Trophoblast cell (in vitro differentiated cells and primary cell): ENCODE measurements at regions not wholly inside any gene's neighbourhood (a gene's known extent, or its start where the extent isn't known, plus 50 kb on each side); places are given as distances from the start of the nearest gene placed in this dataset.
"Not testable (repeated sequence)": the region's sequence is repeated elsewhere in the genome, so short reads cannot be mapped to it uniquely, and the experiment has no call there.

Experiments
- DNase-seq, 2 donors: peaks; one replicate each; pipeline ENCODE4 v3.0.0-alpha.2; 2016
- H2AFZ ChIP-seq: 2 replicates; pipeline ENCODE4 v1.6.1; 2013; ENCODE audit warnings: low read length, moderate library complexity, mild to moderate bottlenecking; ENCODE audit not compliant: insufficient read depth, poor library complexity
- H2AK5ac ChIP-seq: 2 replicates; pipeline ENCODE4 v1.6.1; 2013; ENCODE audit warnings: mild to moderate bottlenecking, low read length
- H2BK120ac ChIP-seq: 2 replicates; pipeline ENCODE4 v1.6.1; 2013; ENCODE audit warnings: low read length, mild to moderate bottlenecking, moderate library complexity; ENCODE audit not compliant: insufficient read depth, poor library complexity
- H2BK12ac ChIP-seq: 2 replicates; pipeline ENCODE4 v1.6.1; 2013; ENCODE audit warnings: mild to moderate bottlenecking, low read length, moderate library complexity
- H2BK5ac ChIP-seq: 2 replicates; pipeline ENCODE4 v1.6.1; 2013; ENCODE audit warnings: low read length, low read depth, moderate library complexity, mild to moderate bottlenecking; ENCODE audit not compliant: poor library complexity
- H3K14ac ChIP-seq: 2 replicates; pipeline ENCODE4 v1.6.1; 2013; ENCODE audit warnings: mild to moderate bottlenecking, low read length
- H3K18ac ChIP-seq: 2 replicates; pipeline ENCODE4 v1.6.1; 2013; ENCODE audit warnings: mild to moderate bottlenecking, low read length
- H3K23ac ChIP-seq: 2 replicates; pipeline ENCODE4 v1.6.1; 2013; ENCODE audit warnings: low read length
- H3K27ac ChIP-seq: 2 replicates; pipeline ENCODE4 v1.5.1; 2013; ENCODE audit warnings: low read depth, mild to moderate bottlenecking, inconsistent platforms, low read length, moderate library complexity
- H3K27me3 ChIP-seq: 2 replicates; pipeline ENCODE4 v1.6.1; 2013; ENCODE audit warnings: inconsistent platforms, mild to moderate bottlenecking, low read length, moderate library complexity; ENCODE audit not compliant: insufficient read depth
- H3K36me3 ChIP-seq, 2 experiments: 1 replicate in 1 of 2; 2 replicates in 1 of 2; pipeline ENCODE4 v1.6.1; 2013; ENCODE audit warnings: low read length in 2 of 2, mild to moderate bottlenecking in 2 of 2, moderate library complexity in 1 of 2; ENCODE audit not compliant: insufficient read depth in 2 of 2, control insufficient read depth in 1 of 2
- H3K4ac ChIP-seq: 2 replicates; pipeline ENCODE4 v1.6.1; 2013; ENCODE audit warnings: low read depth, mild to moderate bottlenecking, low read length, moderate library complexity
- H3K4me1 ChIP-seq, 2 experiments: 1 replicate in 1 of 2; 2 replicates in 1 of 2; pipeline ENCODE4 v1.6.1; 2013; ENCODE audit warnings: low read length in 2 of 2, mild to moderate bottlenecking in 2 of 2, moderate library complexity in 1 of 2; ENCODE audit not compliant: insufficient read depth in 2 of 2, control insufficient read depth in 1 of 2
- H3K4me2 ChIP-seq: 2 replicates; pipeline ENCODE4 v1.6.1; 2013; ENCODE audit warnings: inconsistent platforms, mild to moderate bottlenecking, low read length, moderate library complexity
- H3K4me3 ChIP-seq: 2 replicates; pipeline ENCODE4 v1.5.1; 2013; ENCODE audit warnings: mild to moderate bottlenecking, low read depth, low read length, inconsistent platforms
- H3K79me1 ChIP-seq: one replicate; pipeline ENCODE4 v1.6.1; 2013; ENCODE audit warnings: low read length
- H3K79me2 ChIP-seq: 2 replicates; pipeline ENCODE4 v1.6.1; 2013; ENCODE audit warnings: low read length, mild to moderate bottlenecking; ENCODE audit not compliant: control insufficient read depth, insufficient read depth, poor library complexity
- H3K9ac ChIP-seq: 2 replicates; pipeline ENCODE4 v1.6.1; 2013; ENCODE audit warnings: mild to moderate bottlenecking, low read length
- H3K9me3 ChIP-seq: 2 replicates; pipeline ENCODE4 v1.6.1; 2013; ENCODE audit warnings: low read depth, mild to moderate bottlenecking, control low read depth, inconsistent platforms, low read length; ENCODE audit not compliant: insufficient read depth
- H4K12ac ChIP-seq: 2 replicates; pipeline ENCODE4 v1.6.1; 2013; ENCODE audit warnings: low read depth, mild to moderate bottlenecking, low read length, moderate library complexity
- H4K8ac ChIP-seq: 2 replicates; pipeline ENCODE4 v1.6.1; 2013; ENCODE audit warnings: low read depth, mild to moderate bottlenecking, low read length, moderate library complexity
- H4K91ac ChIP-seq: one replicate; pipeline ENCODE4 v1.6.1; 2013; ENCODE audit warnings: low read depth, mild to moderate bottlenecking, low read length, moderate library complexity
- WGBS: extraction: QIAGEN DNeasy Blood & Tissue Kit; methylation state at CpG from one replicate; pipeline ENCODE4 v1.1.7; 2013; ENCODE audit warnings: missing lambda C conversion rate; ENCODE audit not compliant: insufficient read length, insufficient coverage; ENCODE audit errors: extremely low coverage; 5-methylcytosine and 5-hydroxymethylcytosine counted together

DNA sequence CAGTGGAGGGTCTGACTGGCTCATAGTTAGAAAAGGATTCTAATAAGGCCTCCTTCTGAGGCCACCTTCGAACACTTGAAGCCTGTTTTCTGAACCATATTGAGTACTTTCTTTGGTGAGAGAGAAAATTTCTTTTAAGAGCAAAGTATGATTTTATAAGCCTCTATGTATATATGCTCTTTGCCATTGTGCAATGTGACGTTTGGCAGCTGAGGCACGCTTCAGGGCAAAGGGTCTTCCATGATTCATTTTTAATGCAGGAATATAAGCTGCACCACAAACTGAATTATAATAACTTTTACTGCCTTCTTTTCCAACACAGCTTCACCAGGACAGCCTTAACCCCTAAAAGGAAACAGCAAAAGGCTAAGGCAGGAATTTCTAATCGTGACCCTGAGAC, 154.4 kb downstream of the TTLL2 start:
- Histone ChIP-seq H4K8ac (no peak overlapping the region), H2BK120ac (no peak overlapping the region), H3K36me3 (no peaks in the 10 kb centered on the region), H2BK12ac (peak overlapping the region; percentile 71), H2BK5ac (no peak overlapping the region), H3K9me3 (no peaks in the 10 kb centered on the region), H3K14ac (no peak overlapping the region), H3K27ac (no peak overlapping the region), H2AK5ac (no peak overlapping the region), H3K23ac (no peak overlapping the region), H2AFZ (no peak overlapping the region), H3K79me1 (no peaks in the 10 kb centered on the region), H3K27me3 (no peaks in the 10 kb centered on the region), H3K18ac (no peak overlapping the region), H4K12ac (no peak overlapping the region), H3K79me2 (no peaks in the 10 kb centered on the region), H4K91ac (no peak overlapping the region), H3K4me2 (no peak overlapping the region), H3K4me3 (no peak overlapping the region), H3K9ac (no peak overlapping the region), H3K4ac (no peak overlapping the region), H3K4me1 (peaks cover 15 to 23% of the 10 kb centered on the region in 2 experiments)
- no peak for DNase-seq
- WGBS: no CpG with 5 or more reads among the region's 4 CpGs

DNA sequence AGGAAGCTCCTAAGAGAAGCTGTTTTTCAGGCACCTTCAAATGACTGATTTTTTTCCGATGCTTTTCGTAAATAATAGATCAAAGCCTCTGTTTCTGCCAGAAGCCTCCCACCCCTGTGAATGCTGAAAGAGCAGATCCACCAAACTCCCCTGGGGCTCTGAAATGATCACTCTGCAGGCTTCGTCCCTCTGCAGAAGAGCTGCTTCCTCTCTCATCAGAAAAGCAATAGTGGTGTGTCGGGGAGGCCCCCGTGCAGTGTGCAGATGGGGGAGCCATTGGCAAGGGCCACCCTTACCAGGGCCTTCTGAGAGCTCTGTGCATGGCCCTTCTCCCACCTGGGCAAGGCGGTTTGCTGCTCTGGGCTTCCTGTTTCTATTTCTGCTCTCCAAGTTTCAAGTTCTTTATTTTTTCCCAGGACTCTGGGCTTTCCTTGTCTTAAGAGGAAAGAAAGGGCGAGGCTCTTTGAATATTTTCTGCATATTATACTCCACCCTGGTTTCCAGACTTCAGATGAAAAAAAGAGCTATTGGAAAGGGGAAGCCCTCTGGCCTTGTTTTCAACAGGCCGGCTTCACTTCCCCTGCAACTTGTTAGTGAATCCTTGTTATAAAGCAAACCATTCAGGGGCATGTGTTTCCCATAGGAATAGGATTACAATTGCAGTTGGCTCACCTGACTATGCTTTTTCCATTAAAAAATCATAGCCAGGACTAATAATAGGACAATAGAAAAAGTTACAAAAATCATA, 155.2 kb downstream of the TTLL2 start:
- DNase-seq: no peak
- no peak overlapping the region for H3K4me3 ChIP-seq
- no peaks in the 10 kb centered on the region for H3K79me1 ChIP-seq
- peaks cover 15 to 18% of the 10 kb centered on the region in 2 experiments for H3K4me1 ChIP-seq
- no peak overlapping the region for H2AFZ ChIP-seq
- H3K27me3 ChIP-seq: no peaks in the 10 kb centered on the region
- H4K8ac ChIP-seq: peak overlapping the region; percentile 70
- no peaks in the 10 kb centered on the region for H3K79me2 ChIP-seq
- H4K91ac ChIP-seq: no peak overlapping the region
- H4K12ac ChIP-seq: no peak overlapping the region
- H2BK12ac ChIP-seq: no peak overlapping the region
- no peak overlapping the region for H3K23ac ChIP-seq
- no peak overlapping the region for H3K14ac ChIP-seq
- no peak overlapping the region for H3K27ac ChIP-seq
- H3K4me2 ChIP-seq: peak overlapping the region; percentile 12
- H3K36me3 ChIP-seq: no peaks in the 10 kb centered on the region
- no peak overlapping the region for H3K9ac ChIP-seq
- no peak overlapping the region for H2BK120ac ChIP-seq
- H3K4ac ChIP-seq: no peak overlapping the region
- no CpG with 5 or more reads among the region's 8 CpGs for WGBS
- H3K18ac ChIP-seq: no peak overlapping the region
- no peak overlapping the region for H2BK5ac ChIP-seq
- no peaks in the 10 kb centered on the region for H3K9me3 ChIP-seq
- H2AK5ac ChIP-seq: no peak overlapping the region

GRCh38 chr6:167481307-167481926, 156.5 kb downstream of the TTLL2 start:
- Histone ChIP-seq H3K27ac (no peak overlapping the region), H3K4me1 (peaks cover 15 to 18% of the 10 kb centered on the region in 2 experiments), H3K9me3 (no peaks in the 10 kb centered on the region), H3K4ac (no peak overlapping the region), H3K23ac (no peak overlapping the region), H2BK120ac (no peak overlapping the region), H4K12ac (no peak overlapping the region), H3K9ac (no peak overlapping the region), H2BK5ac (no peak overlapping the region), H4K8ac (no peak overlapping the region), H3K4me3 (no peak overlapping the region), H3K36me3 (no peaks in the 10 kb centered on the region), H3K79me2 (no peaks in the 10 kb centered on the region), H3K14ac (no peak overlapping the region), H3K18ac (no peak overlapping the region), H4K91ac (no peak overlapping the region), H3K79me1 (no peaks in the 10 kb centered on the region), H2BK12ac (no peak overlapping the region), H3K27me3 (no peaks in the 10 kb centered on the region), H2AK5ac (no peak overlapping the region), H3K4me2 (no peak overlapping the region), H2AFZ (no peak overlapping the region)
- DNase-seq: peak; percentile 79 to 93
- WGBS: no CpG with 5 or more reads among the region's 6 CpGs

GRCh38 chr6:167482801-167483200, 157.9 kb downstream of the TTLL2 start:
- not testable (repeated sequence) for H4K12ac ChIP-seq, H3K27ac ChIP-seq, H3K79me2 ChIP-seq, H3K4me2 ChIP-seq, H2BK5ac ChIP-seq, H3K9ac ChIP-seq, H2BK120ac ChIP-seq, H4K91ac ChIP-seq, H2AK5ac ChIP-seq, H2BK12ac ChIP-seq, H3K9me3 ChIP-seq, H3K36me3 ChIP-seq, DNase-seq, H3K4ac ChIP-seq, H3K18ac ChIP-seq, H3K27me3 ChIP-seq, H3K14ac ChIP-seq, H2AFZ ChIP-seq, H4K8ac ChIP-seq, H3K4me3 ChIP-seq, H3K23ac ChIP-seq, H3K79me1 ChIP-seq
- WGBS: no CpG with 5 or more reads among the region's 3 CpGs
- H3K4me1 ChIP-seq: peaks cover 15 to 18% of the 10 kb centered on the region in 2 experiments
